Breast epithelium (tissue), 4 donors: ENCODE measurements at regions not wholly inside any gene's neighbourhood (a gene's known extent, or its start where the extent isn't known, plus 50 kb on each side); places are given as distances from the start of the nearest gene placed in this dataset.

Experiments
- DNase-seq, 2 donors: peaks; one replicate each; pipeline ENCODE4 v3.0.0-alpha.2; 2019; ENCODE audit warnings: low spot score in 2 of 2
- H3K27ac ChIP-seq, 2 donors: fragments of 200-600 bp; sonication (generic) in 1 of 2; one replicate each; pipeline ENCODE4 v1.5.1; 2016 to 2019; ENCODE audit warnings: mild to moderate bottlenecking in 1 of 2
- H3K27me3 ChIP-seq, 2 donors: fragments of 200-600 bp; sonication (generic) in 1 of 2; one replicate each; pipeline versions ENCODE4 v1.5.1 to v1.6.0; 2017 to 2019; ENCODE audit warnings: control low read depth in 1 of 2, mild to moderate bottlenecking in 1 of 2
- H3K36me3 ChIP-seq: fragments of 200-600 bp; one replicate; pipeline ENCODE4 v1.5.1; 2019
- H3K4me1 ChIP-seq, 2 donors: fragments of 200-600 bp; sonication (generic); one replicate each; pipeline ENCODE4 v1.5.1; 2016 to 2019; ENCODE audit warnings: control low read depth in 1 of 2
- H3K4me3 ChIP-seq, 3 donors: fragments of 200-600 bp; sonication (generic); 1 replicate in 2 of 3; 2 replicates in 1 of 3; pipeline ENCODE4 v1.5.1; 2016 to 2019; ENCODE audit warnings: mild to moderate bottlenecking in 3 of 3, moderate library complexity in 2 of 3
- H3K9me3 ChIP-seq, 2 donors: fragments of 200-600 bp; sonication (generic) in 1 of 2; one replicate each; pipeline ENCODE4 v1.5.1; 2016 to 2019; ENCODE audit warnings: control low read depth in 1 of 2
- CTCF ChIP-seq, 3 donors: fragments of 450-650 bp; IDR thresholded peaks; one replicate each; pipeline ENCODE4 v1.5.1; 2016 to 2017; ENCODE audit warnings: antibody characterized with exemption in 3 of 3, mild to moderate bottlenecking in 3 of 3, moderate library complexity in 3 of 3
- POLR2A ChIP-seq: fragments of 450-650 bp; IDR thresholded peaks from one replicate; pipeline ENCODE4 v1.6.1; 2016; ENCODE audit warnings: antibody characterized with exemption, mild to moderate bottlenecking, moderate library complexity
- POLR2AphosphoS5 ChIP-seq, 3 donors: sonication (generic); formaldehyde crosslinking; IDR thresholded peaks; one replicate each; pipeline ENCODE4 v1.6.1; 2017; ENCODE audit warnings: antibody characterized with exemption in 3 of 3
- intact Hi-C: fragments of 100-400 bp; cut with DNase I; formaldehyde crosslinking; loops from one replicate; pipeline ENCODE4 v1.15.1; 2023; ENCODE audit warnings: low total_unique reads

GRCh38 chr20:7728338-7728737 is 211.9 kb downstream of the HAO1 start:
- intact Hi-C loops: no loop called here

GRCh38 chr20:7734216-7734615 is 206.0 kb downstream of the HAO1 start:
- no peak overlapping the region for H3K27ac ChIP-seq
- H3K4me3 ChIP-seq: no peak overlapping the region
- no peaks in the 10 kb centered on the region for H3K27me3 ChIP-seq
- H3K9me3 ChIP-seq: no peaks in the 10 kb centered on the region
- no peaks in the 10 kb centered on the region for H3K36me3 ChIP-seq
- DNase-seq: no peak
- no peak for TF ChIP-seq CTCF (IDR thresholded peaks at IDR 0.05)
- no peak for TF ChIP-seq POLR2AphosphoS5 (IDR thresholded peaks at IDR 0.05)
- no peak for TF ChIP-seq POLR2A
- intact Hi-C loops: no loop called here
- no peaks in the 10 kb centered on the region for H3K4me1 ChIP-seq

More at GRCh38 chr20:7728338-7728737, 211.9 kb downstream of the HAO1 start:
- no peaks in the 10 kb centered on the region for H3K27me3 ChIP-seq
- H3K27ac ChIP-seq: no peak overlapping the region
- no peak for DNase-seq
- H3K4me3 ChIP-seq: no peak overlapping the region
- no peaks in the 10 kb centered on the region for H3K4me1 ChIP-seq
- H3K9me3 ChIP-seq: no peaks in the 10 kb centered on the region
- no peaks in the 10 kb centered on the region for H3K36me3 ChIP-seq
- TF ChIP-seq POLR2A: no peak
- TF ChIP-seq POLR2AphosphoS5 (IDR thresholded peaks at IDR 0.05): no peak
- no peak for TF ChIP-seq CTCF (IDR thresholded peaks at IDR 0.05)

- Histone ChIP-seq H3K27ac (no peak overlapping the region), H3K36me3 (no peaks in the 10 kb centered on the region), H3K4me1 (no peaks in the 10 kb centered on the region), H3K27me3 (no peaks in the 10 kb centered on the region), H3K9me3 (no peaks in the 10 kb centered on the region), H3K4me3 (no peak overlapping the region)
- no peak for DNase-seq
- intact Hi-C loops: no loop called here
- no peak for TF ChIP-seq POLR2A
- TF ChIP-seq POLR2AphosphoS5 (IDR thresholded peaks at IDR 0.05): no peak
- no peak for TF ChIP-seq CTCF (IDR thresholded peaks at IDR 0.05)
Measured at GRCh38 chr20:7736336-7736735, 203.9 kb downstream of the HAO1 start.

- Histone ChIP-seq H3K27ac (no peak overlapping the region), H3K9me3 (peaks cover 0 to 4% of the 10 kb centered on the region in 2 donors), H3K36me3 (no peaks in the 10 kb centered on the region), H3K4me1 (no peaks in the 10 kb centered on the region), H3K4me3 (no peak overlapping the region), H3K27me3 (no peaks in the 10 kb centered on the region)
- no peak for DNase-seq
- intact Hi-C loops: no loop called here
- no peak for TF ChIP-seq POLR2AphosphoS5 (IDR thresholded peaks at IDR 0.05)
- TF ChIP-seq POLR2A: no peak
- no peak for TF ChIP-seq CTCF (IDR thresholded peaks at IDR 0.05)
Measured at GRCh38 chr20:7741866-7742265, 198.4 kb downstream of the HAO1 start.

- intact Hi-C loops: no loop called here
- H3K9me3 ChIP-seq: peaks cover 0 to 4% of the 10 kb centered on the region in 2 donors
- H3K4me3 ChIP-seq: no peak overlapping the region
- H3K36me3 ChIP-seq: no peaks in the 10 kb centered on the region
- no peaks in the 10 kb centered on the region for H3K4me1 ChIP-seq
- H3K27me3 ChIP-seq: no peaks in the 10 kb centered on the region
- DNase-seq: no peak
- H3K27ac ChIP-seq: no peak overlapping the region
- TF ChIP-seq POLR2A: no peak
- TF ChIP-seq POLR2AphosphoS5 (IDR thresholded peaks at IDR 0.05): no peak
- no peak for TF ChIP-seq CTCF (IDR thresholded peaks at IDR 0.05)
Measured at GRCh38 chr20:7742479-7742878, 197.8 kb downstream of the HAO1 start.
